Osteocyte (in vitro differentiated cells): ENCODE measurements at regions not wholly inside any gene's neighbourhood (a gene's known extent, or its start where the extent isn't known, plus 50 kb on each side); places are given as distances from the start of the nearest gene placed in this dataset.

Experiments
- DNase-seq: peaks from one replicate; pipeline ENCODE4 v3.0.0; 2021; ENCODE audit warnings: mixed read lengths; ENCODE audit not compliant: unreplicated experiment; ENCODE audit errors: extremely low spot score
- H3K27ac Mint-ChIP-seq: one replicate; pipeline ENCODE4 v1.8.0; 2021; ENCODE audit warnings: mild to moderate bottlenecking, mixed read lengths; ENCODE audit not compliant: unreplicated experiment
- H3K27me3 Mint-ChIP-seq: one replicate; pipeline ENCODE4 v1.8.0; 2021; ENCODE audit warnings: mixed read lengths; ENCODE audit not compliant: unreplicated experiment
- H3K36me3 Mint-ChIP-seq: one replicate; pipeline ENCODE4 v1.8.0; 2021; ENCODE audit warnings: mixed read lengths; ENCODE audit not compliant: unreplicated experiment
- H3K4me1 Mint-ChIP-seq: one replicate; pipeline ENCODE4 v1.8.0; 2021; ENCODE audit warnings: mixed read lengths; ENCODE audit not compliant: unreplicated experiment
- H3K4me3 Mint-ChIP-seq: one replicate; pipeline ENCODE4 v1.8.0; 2021; ENCODE audit warnings: mild to moderate bottlenecking, moderate library complexity, mixed read lengths; ENCODE audit not compliant: unreplicated experiment
- H3K9me3 Mint-ChIP-seq: one replicate; pipeline ENCODE4 v1.8.0; 2021; ENCODE audit warnings: mixed read lengths; ENCODE audit not compliant: unreplicated experiment
- TF ChIP-seq, protein P1 (sequence below): fragments of 200-600 bp; sonication (generic); IDR thresholded peaks from 2 replicates; pipeline ENCODE4 v1.5.0; 2021; ENCODE audit warnings: antibody characterized with exemption, mild to moderate bottlenecking, moderate library complexity

DNA sequence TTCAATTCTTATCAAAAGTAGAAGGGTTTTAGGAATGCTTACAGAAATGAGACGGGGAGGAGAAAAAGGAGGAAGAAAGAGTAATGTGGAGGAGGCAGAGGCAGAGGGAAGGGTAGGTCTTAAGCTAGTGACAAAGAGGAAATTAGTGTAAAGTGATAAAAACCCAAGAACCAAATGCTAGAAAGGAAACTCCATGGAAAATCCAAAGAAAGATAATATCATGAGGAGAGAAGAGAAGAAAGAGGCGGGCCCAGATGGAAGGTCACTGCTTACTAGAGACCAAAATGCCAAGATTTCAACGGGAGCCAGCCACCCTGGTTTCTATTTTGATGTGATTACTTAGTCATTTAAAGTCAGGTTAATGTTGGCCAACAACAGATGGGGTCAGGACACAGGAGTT is 68.6 kb upstream of the IL12B start:
- no peak for DNase-seq
- Mint-ChIP-seq H3K4me1 (no peaks in the 10 kb centered on the region), H3K4me3 (no peak overlapping the region), H3K27ac (no peak overlapping the region), H3K27me3 (peaks cover 18% of the 10 kb centered on the region), H3K9me3 (no peaks in the 10 kb centered on the region), H3K36me3 (no peaks in the 10 kb centered on the region)
- TF ChIP-seq, protein P1, sequence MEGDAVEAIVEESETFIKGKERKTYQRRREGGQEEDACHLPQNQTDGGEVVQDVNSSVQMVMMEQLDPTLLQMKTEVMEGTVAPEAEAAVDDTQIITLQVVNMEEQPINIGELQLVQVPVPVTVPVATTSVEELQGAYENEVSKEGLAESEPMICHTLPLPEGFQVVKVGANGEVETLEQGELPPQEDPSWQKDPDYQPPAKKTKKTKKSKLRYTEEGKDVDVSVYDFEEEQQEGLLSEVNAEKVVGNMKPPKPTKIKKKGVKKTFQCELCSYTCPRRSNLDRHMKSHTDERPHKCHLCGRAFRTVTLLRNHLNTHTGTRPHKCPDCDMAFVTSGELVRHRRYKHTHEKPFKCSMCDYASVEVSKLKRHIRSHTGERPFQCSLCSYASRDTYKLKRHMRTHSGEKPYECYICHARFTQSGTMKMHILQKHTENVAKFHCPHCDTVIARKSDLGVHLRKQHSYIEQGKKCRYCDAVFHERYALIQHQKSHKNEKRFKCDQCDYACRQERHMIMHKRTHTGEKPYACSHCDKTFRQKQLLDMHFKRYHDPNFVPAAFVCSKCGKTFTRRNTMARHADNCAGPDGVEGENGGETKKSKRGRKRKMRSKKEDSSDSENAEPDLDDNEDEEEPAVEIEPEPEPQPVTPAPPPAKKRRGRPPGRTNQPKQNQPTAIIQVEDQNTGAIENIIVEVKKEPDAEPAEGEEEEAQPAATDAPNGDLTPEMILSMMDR: no peak

DNA sequence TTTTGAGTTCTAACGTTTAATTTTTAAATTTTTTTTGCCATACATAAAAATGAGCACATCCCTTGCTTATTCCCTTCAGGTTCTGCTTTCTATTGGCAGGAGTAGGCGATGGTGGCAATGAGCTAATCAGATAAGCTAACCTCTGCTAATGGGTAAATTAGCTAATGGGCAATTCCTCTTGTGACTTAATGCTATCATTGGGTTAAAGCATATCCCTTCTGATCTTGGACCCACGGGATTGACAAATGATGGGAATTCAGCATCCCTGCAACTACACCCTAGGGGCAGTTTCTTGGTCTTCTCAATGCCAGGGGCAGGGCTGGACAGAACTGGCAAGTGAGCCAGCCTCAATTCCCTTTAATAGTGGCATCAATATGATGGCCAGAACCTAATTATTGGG is 70.2 kb upstream of the IL12B start:
- peaks cover 24% of the 10 kb centered on the region for H3K27me3 Mint-ChIP-seq
- no peaks in the 10 kb centered on the region for H3K9me3 Mint-ChIP-seq
- no peak overlapping the region for H3K27ac Mint-ChIP-seq
- no peak overlapping the region for H3K4me3 Mint-ChIP-seq
- no peak for DNase-seq
- TF ChIP-seq, protein P1: no peak
- H3K36me3 Mint-ChIP-seq: no peaks in the 10 kb centered on the region
- no peaks in the 10 kb centered on the region for H3K4me1 Mint-ChIP-seq

DNA sequence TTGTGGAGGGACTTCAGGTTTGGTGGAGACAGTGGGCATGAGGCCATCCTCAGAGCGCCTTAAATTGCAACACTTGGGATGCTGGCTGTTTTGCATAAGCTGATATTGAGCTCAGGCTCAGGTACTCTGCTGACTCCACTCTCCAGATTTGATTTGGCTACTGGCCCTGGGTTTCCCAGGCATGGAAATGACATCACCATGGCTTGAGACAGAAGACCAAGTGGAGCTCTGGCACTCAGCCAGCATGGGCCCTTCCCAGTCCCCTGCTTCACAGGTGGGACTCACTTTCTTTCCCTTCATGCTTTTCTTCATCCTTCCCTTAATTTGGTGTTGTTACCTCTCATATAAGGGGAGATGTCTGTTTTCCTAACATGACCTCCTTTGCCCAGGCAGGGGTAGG is 72.0 kb upstream of the IL12B start:
- no peak overlapping the region for H3K4me3 Mint-ChIP-seq
- DNase-seq: no peak
- no peak overlapping the region for H3K27ac Mint-ChIP-seq
- TF ChIP-seq, protein P1: no peak
- H3K4me1 Mint-ChIP-seq: no peaks in the 10 kb centered on the region
- no peaks in the 10 kb centered on the region for H3K36me3 Mint-ChIP-seq
- H3K27me3 Mint-ChIP-seq: peaks cover 23% of the 10 kb centered on the region
- H3K9me3 Mint-ChIP-seq: no peaks in the 10 kb centered on the region

DNA sequence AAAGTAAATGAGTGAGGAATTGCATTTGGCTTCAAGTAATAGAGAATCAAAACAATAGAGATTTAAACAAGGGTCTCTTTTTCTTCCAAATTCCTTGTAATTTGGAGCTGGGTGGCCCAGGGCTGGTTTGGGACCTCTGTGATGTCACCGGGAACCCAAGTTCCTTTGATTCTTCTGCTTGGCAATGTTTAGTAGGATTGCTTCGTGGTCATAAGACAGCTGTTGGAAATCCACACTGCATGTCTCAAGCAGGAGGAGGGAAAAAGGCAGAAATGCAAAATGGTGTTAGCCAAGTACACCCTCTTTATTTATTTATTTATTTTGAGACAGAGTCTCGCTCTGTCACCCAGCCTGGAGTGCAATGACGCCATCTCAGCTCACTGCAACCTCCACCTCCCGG is 72.6 kb upstream of the IL12B start:
- TF ChIP-seq, protein P1: no peak
- no peaks in the 10 kb centered on the region for H3K9me3 Mint-ChIP-seq
- no peaks in the 10 kb centered on the region for H3K4me1 Mint-ChIP-seq
- H3K27ac Mint-ChIP-seq: no peak overlapping the region
- peaks cover 28% of the 10 kb centered on the region for H3K27me3 Mint-ChIP-seq
- no peak for DNase-seq
- H3K4me3 Mint-ChIP-seq: no peak overlapping the region
- no peaks in the 10 kb centered on the region for H3K36me3 Mint-ChIP-seq

DNA sequence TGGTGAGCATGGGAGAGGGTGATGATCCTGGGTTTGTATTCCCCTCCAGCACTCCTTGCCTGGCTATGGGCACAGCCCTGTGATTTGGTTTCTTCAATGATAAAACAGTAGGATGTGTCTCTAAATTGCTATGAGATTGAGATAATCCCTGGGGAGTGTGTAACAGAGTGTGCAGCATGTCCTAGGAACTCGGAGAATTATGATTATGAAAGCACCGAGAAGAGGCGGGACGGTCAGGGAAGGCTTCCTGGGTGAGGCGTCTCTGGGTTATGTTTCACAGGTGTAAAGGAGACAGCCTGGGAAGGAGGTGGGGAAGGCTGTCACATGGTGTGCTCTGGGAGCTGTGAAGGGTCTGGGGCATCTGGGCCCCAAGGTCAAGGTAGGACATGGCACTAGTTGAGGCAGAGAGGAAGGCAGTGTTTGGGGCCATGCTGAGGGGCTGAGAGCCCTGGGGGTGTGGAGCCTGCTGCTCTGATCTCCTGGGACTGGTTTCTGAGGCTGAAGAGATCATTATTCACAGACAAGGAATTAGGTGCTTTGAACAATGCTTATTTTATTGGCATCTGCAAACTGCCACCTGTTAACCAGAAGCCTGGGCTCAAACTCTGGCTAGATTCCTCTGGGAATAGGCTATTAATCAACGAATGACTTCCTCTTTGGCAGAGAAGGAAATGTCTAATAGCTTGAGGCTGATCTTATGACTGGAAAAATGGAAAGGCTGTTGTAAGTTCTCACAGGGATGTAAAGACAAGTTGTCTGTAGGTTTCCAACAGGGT is 73.8 kb upstream of the IL12B start:
- H3K36me3 Mint-ChIP-seq: no peaks in the 10 kb centered on the region
- DNase-seq: no peak
- peaks cover 38% of the 10 kb centered on the region for H3K27me3 Mint-ChIP-seq
- H3K9me3 Mint-ChIP-seq: no peaks in the 10 kb centered on the region
- no peaks in the 10 kb centered on the region for H3K4me1 Mint-ChIP-seq
- TF ChIP-seq, protein P1: no peak
- no peak overlapping the region for H3K4me3 Mint-ChIP-seq
- H3K27ac Mint-ChIP-seq: no peak overlapping the region
